HepG2 (cell line): ENCODE measurements at regions not wholly inside any gene's neighbourhood (a gene's known extent, or its start where the extent isn't known, plus 50 kb on each side); places are given as distances from the start of the nearest gene placed in this dataset.

Source experiments
- ATAC-seq: fragments of 200-7000 bp; cut with Tn5 transposase; 3 replicates; pipeline ENCODE4 v1.9.1; 2020; ENCODE audit warnings: mild to moderate bottlenecking, moderate library complexity
- BruUV-seq: library from RNA; stranded (reverse); fragments of 400-500 nt; replicated peaks from 2 replicates; lab custom pipeline; 2021; lab: Mats Ljungman, UMichigan
- CTCF ChIA-PET: fragments of 300-600 bp; formaldehyde crosslinking; extraction: SDS; loops from one replicate; lab custom pipeline; 2021; ENCODE audit warnings: low total read pairs, inconsistent platforms, low intra/inter-chr PET ratio; lab: Yijun Ruan, JAX
- POLR2A ChIA-PET: fragments of 350-600 bp; sonication (Branson Sonifier 250); formaldehyde crosslinking; loops from one replicate; lab custom pipeline; 2020; ENCODE audit warnings: antibody characterized with exemption, inconsistent platforms; lab: Yijun Ruan, JAX
- DNase-seq: peaks from one replicate; pipeline ENCODE4 v3.0.0-alpha.2; 2015; ENCODE audit warnings: low spot score
- FAIRE-seq: peaks from 3 replicates; lab custom pipeline; 2011; peaks lifted over from hg19 to GRCh38; lab: Jason Lieb, UNC
- H2AFZ ChIP-seq: one replicate; pipeline ENCODE4 v1.6.1; 2011; ENCODE audit warnings: low read length, inconsistent platforms
- H3K27ac ChIP-seq: fragments of 300-600 bp; 3 replicates; pipeline ENCODE4 v1.8.0; 2011; ENCODE audit warnings: mixed run types, mild to moderate bottlenecking, mixed read lengths, low read length, inconsistent platforms; ENCODE audit not compliant: insufficient read depth; ENCODE audit errors: extremely low read length
- H3K27me3 ChIP-seq, 2 experiments: fragments of 200-600 bp in 1 of 2; 2 replicates in 1 of 2; 3 replicates in 1 of 2; pipeline versions ENCODE4 v1.6.0 to v1.8.0; 2011; ENCODE audit warnings: low read length in 2 of 2, mild to moderate bottlenecking in 2 of 2, moderate library complexity in 2 of 2, inconsistent platforms in 1 of 2; ENCODE audit not compliant: insufficient read depth in 2 of 2, control insufficient read depth in 1 of 2
- H3K36me3 ChIP-seq, 2 experiments: fragments of 200-600 bp in 1 of 2; replicated peaks in 1 of 2; 2 replicates in 1 of 2; 3 replicates in 1 of 2; pipeline versions ENCODE4 v1.5.1 to v1.8.0; 2011; ENCODE audit warnings: low read length in 2 of 2, inconsistent platforms in 1 of 2; ENCODE audit not compliant: insufficient read depth in 2 of 2, control insufficient read depth in 1 of 2
- H3K4me1 ChIP-seq: 2 replicates; pipeline ENCODE4 v1.5.1; 2012; ENCODE audit warnings: low read length, inconsistent platforms; ENCODE audit not compliant: insufficient read depth
- H3K4me2 ChIP-seq: 2 replicates; pipeline ENCODE4 v1.6.0; 2011; ENCODE audit warnings: low read depth, low read length, inconsistent platforms
- H3K4me3 ChIP-seq, 3 experiments: fragments of 200-600 bp in 1 of 3; sonication (generic), shearing (Covaris generic) in 1 of 3; replicated peaks in 1 of 3; 2 replicates each; pipeline ENCODE4 v1.5.1; 2011 to 2016; ENCODE audit warnings: low read length in 3 of 3, inconsistent platforms in 2 of 3, low read depth in 2 of 3, mild to moderate bottlenecking in 2 of 3, control low read depth in 1 of 3, mixed read lengths in 1 of 3; ENCODE audit not compliant: insufficient read depth in 1 of 3
- H3K79me2 ChIP-seq: one replicate; pipeline ENCODE4 v1.6.1; 2011; ENCODE audit warnings: low read length, inconsistent platforms; ENCODE audit not compliant: insufficient read depth
- H3K9ac ChIP-seq: 2 replicates; pipeline ENCODE4 v1.6.0; 2011; ENCODE audit warnings: mild to moderate bottlenecking, low read depth, low read length, inconsistent platforms; ENCODE audit not compliant: insufficient read depth
- H3K9me3 ChIP-seq: 2 replicates; pipeline ENCODE4 v1.5.1; 2012; ENCODE audit warnings: mild to moderate bottlenecking, low read length
- H4K20me1 ChIP-seq: 2 replicates; pipeline ENCODE4 v1.6.0; 2011; ENCODE audit warnings: inconsistent platforms, mild to moderate bottlenecking, low read length, moderate library complexity; ENCODE audit not compliant: insufficient read depth
- ASH2L ChIP-seq: fragments of 300-600, 200-600 bp; sonication (generic); IDR thresholded peaks from 2 replicates; pipeline ENCODE4 v1.7.0; 2017; ENCODE audit warnings: low read depth, mild to moderate bottlenecking, moderate library complexity, mixed read lengths, low read length; ENCODE audit not compliant: insufficient read length
- ATAD3A ChIP-seq: sonication (generic); formaldehyde crosslinking; IDR thresholded peaks from 2 replicates; pipeline ENCODE4 v1.4.0; 2020; ENCODE audit warnings: missing genetic modification reagents
- EP300 ChIP-seq, 3 experiments: sonication (generic) in 1 of 3; formaldehyde crosslinking in 1 of 3; IDR thresholded peaks; 2 replicates each; pipeline versions ENCODE4 v1.5.1 to v1.6.1; 2011 to 2020; ENCODE audit warnings: low read depth in 2 of 3, low read length in 2 of 3, borderline replicate concordance in 1 of 3, improper control_type of control experiment in 1 of 3, mild to moderate bottlenecking in 1 of 3, missing genetic modification reagents in 1 of 3, moderate library complexity in 1 of 3
- GABPB1 ChIP-seq: IDR thresholded peaks from 2 replicates; pipeline ENCODE4 v1.6.1; 2016; ENCODE audit warnings: mild to moderate bottlenecking, missing genetic modification reagents, moderate library complexity, missing compliant biosample characterization
- GTF3A ChIP-seq: sonication (generic); formaldehyde crosslinking; conservative IDR thresholded peaks from 2 replicates; pipeline ENCODE4 v1.4.0; 2020; ENCODE audit warnings: mild to moderate bottlenecking, missing genetic modification reagents
- LCORL ChIP-seq, 2 experiments: fragments of 450-650 bp in 1 of 2; sonication (generic) in 1 of 2; formaldehyde crosslinking in 1 of 2; IDR thresholded peaks; 2 replicates each; pipeline versions ENCODE4 v1.5.0 to v1.6.1; 2017 to 2020; ENCODE audit warnings: antibody characterized with exemption in 1 of 2, missing genetic modification reagents in 1 of 2
- MIER3 ChIP-seq: IDR thresholded peaks from 2 replicates; pipeline ENCODE4 v1.6.1; 2016; ENCODE audit warnings: missing compliant biosample characterization, borderline replicate concordance
- MYC ChIP-seq: sonication (generic); formaldehyde crosslinking; IDR thresholded peaks from 2 replicates; pipeline ENCODE4 v1.9.0; 2021; ENCODE audit warnings: missing genetic modification reagents, borderline replicate concordance
- NFE2L1 ChIP-seq: sonication (generic); formaldehyde crosslinking; IDR thresholded peaks from 2 replicates; pipeline ENCODE4 v1.4.0; 2020; ENCODE audit warnings: missing genetic modification reagents, mild to moderate bottlenecking, borderline replicate concordance
- PRDM4 ChIP-seq: sonication (generic); formaldehyde crosslinking; IDR thresholded peaks from 2 replicates; pipeline ENCODE4 v1.9.0; 2021; ENCODE audit warnings: missing genetic modification reagents, borderline replicate concordance
- TERF1 ChIP-seq: sonication (generic); formaldehyde crosslinking; IDR thresholded peaks from 2 replicates; pipeline ENCODE4 v1.8.0; 2022; ENCODE audit warnings: mild to moderate bottlenecking, missing genetic modification reagents, moderate library complexity
- THYN1 ChIP-seq: sonication (generic); formaldehyde crosslinking; IDR thresholded peaks from 2 replicates; pipeline ENCODE4 v1.8.1; 2023; ENCODE audit warnings: low read depth, mild to moderate bottlenecking, moderate library complexity, missing genetic modification reagents, borderline replicate concordance
- ZBTB14 ChIP-seq: sonication (generic); formaldehyde crosslinking; IDR thresholded peaks from 2 replicates; pipeline ENCODE4 v1.4.0; 2020; ENCODE audit warnings: missing genetic modification reagents
- ZNF343 ChIP-seq: sonication (generic); formaldehyde crosslinking; IDR thresholded peaks from 2 replicates; pipeline ENCODE4 v1.4.0; 2020; ENCODE audit warnings: mild to moderate bottlenecking, missing genetic modification reagents
- ZNF496 ChIP-seq: sonication (generic); formaldehyde crosslinking; IDR thresholded peaks from 2 replicates; pipeline ENCODE4 v1.8.1; 2023; ENCODE audit warnings: mild to moderate bottlenecking, moderate library complexity, missing genetic modification reagents; ENCODE audit not compliant: insufficient replicate concordance
- ZNF513 ChIP-seq: sonication (generic); formaldehyde crosslinking; conservative IDR thresholded peaks from 2 replicates; pipeline ENCODE4 v1.5.0; 2020; ENCODE audit warnings: missing genetic modification reagents
- in situ Hi-C: cut with HindIII; loops from 2 replicates; pipeline ENCODE4 v1.10.0; 2017; ENCODE audit warnings: low pct_unique_long_range_greater_than_20kb; ENCODE audit not compliant: extremely low pct_ligation_motif_present
- intact Hi-C: fragments of 100-400 bp; cut with micrococcal nuclease; formaldehyde crosslinking; loops from one replicate; pipeline ENCODE4 v1.10.0; 2022; ENCODE audit not compliant: unreplicated experiment

- TF ChIP-seq PRDM4 (no peak), ZBTB14 (CRISPR knock-in tag) (no peak)
Measured at GRCh38 chr6:67630146-67630545, 1004.9 kb upstream of the ADGRB3 start (continued).

- CTCF ChIA-PET = no interaction called here
- H3K4me2 ChIP-seq = no peak overlapping the region
- H3K9ac ChIP-seq = no peak overlapping the region
- POLR2A ChIA-PET = no interaction called here
- H3K27me3 ChIP-seq = no peaks in the 10 kb centered on the region
- no peaks in the 10 kb centered on the region for H3K36me3 ChIP-seq
- no TSS peak for BruUV-seq
- no peak overlapping the region for H2AFZ ChIP-seq
- no peak for FAIRE-seq
- intact Hi-C loops = no loop called here
- no peaks in the 10 kb centered on the region for H3K79me2 ChIP-seq
- peaks cover 6% of the 10 kb centered on the region; the same call in 1 of the 2 replicates for H3K9me3 ChIP-seq
- no peaks in the 10 kb centered on the region for H3K4me1 ChIP-seq
- H4K20me1 ChIP-seq = no peaks in the 10 kb centered on the region
- in situ Hi-C loops = no loop called here
- ATAC-seq = no peak
- no peak overlapping the region for H3K4me3 ChIP-seq
- DNase-seq = no peak
- no peak overlapping the region for H3K27ac ChIP-seq
- TF ChIP-seq GABPB1 = no peak
- no peak for TF ChIP-seq GTF3A (CRISPR knock-in tag)
- TF ChIP-seq ZNF496 (CRISPR knock-in tag) = no peak
- TF ChIP-seq LCORL (IDR thresholded peaks at IDR 0.05) = no peak
- no peak for TF ChIP-seq LCORL (CRISPR knock-in tag; IDR thresholded peaks at IDR 0.05)
- no peak for TF ChIP-seq THYN1 (CRISPR knock-in tag)
- TF ChIP-seq MYC (CRISPR knock-in tag) = no peak
- TF ChIP-seq ASH2L = no peak
- no peak for TF ChIP-seq NFE2L1
- no peak for TF ChIP-seq ZNF343
- no peak for TF ChIP-seq ATAD3A
- no peak for TF ChIP-seq TERF1
- no peak for TF ChIP-seq MIER3
- TF ChIP-seq EP300 (IDR thresholded peaks at IDR 0.05; ENCODE audit: low read depth in 2 of 2, low read length in 2 of 2) = no peak
- TF ChIP-seq EP300 (CRISPR knock-in tag; IDR thresholded peaks at IDR 0.05; ENCODE audit: borderline replicate concordance) = no peak
- no peak for TF ChIP-seq ZNF513 (CRISPR knock-in tag)
Measured at GRCh38 chr6:67629258-67629657, 1005.8 kb upstream of the ADGRB3 start.
